GM18873 (cell line): ENCODE measurements at regions not wholly inside any gene's neighbourhood (a gene's known extent, or its start where the extent isn't known, plus 50 kb on each side); places are given as distances from the start of the nearest gene placed in this dataset.
"Not testable (repeated sequence)": the region's sequence is repeated elsewhere in the genome, so short reads cannot be mapped to it uniquely, and the experiment has no call there.

Experiments
- ATAC-seq: cut with Tn5 transposase; IDR thresholded peaks from one replicate; pipeline ENCODE4 v1.9.1; 2021; ENCODE audit warnings: mild to moderate bottlenecking, moderate library complexity, moderate number of reproducible peaks; ENCODE audit not compliant: unreplicated experiment, low FRiP score

DNA sequence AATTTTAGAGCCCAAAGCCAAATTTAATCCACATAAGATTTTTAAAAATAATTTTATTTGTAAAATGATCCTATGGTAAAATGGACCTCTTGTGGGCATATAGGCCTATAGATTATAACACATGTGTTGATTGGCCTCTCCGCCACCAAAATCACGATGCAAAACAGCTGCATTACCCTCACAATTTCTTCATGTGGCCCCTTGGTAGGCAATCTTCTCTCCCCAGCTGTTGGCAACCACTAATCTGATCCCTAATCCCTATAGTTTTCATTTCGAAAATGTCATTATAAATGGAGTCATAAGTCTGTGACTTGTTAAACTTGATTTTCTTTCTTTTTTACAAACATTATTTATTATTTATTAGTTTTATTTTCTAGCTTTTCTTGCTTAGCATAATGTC lies 263.9 kb upstream of the SULF2 start:
- no peak for ATAC-seq

DNA sequence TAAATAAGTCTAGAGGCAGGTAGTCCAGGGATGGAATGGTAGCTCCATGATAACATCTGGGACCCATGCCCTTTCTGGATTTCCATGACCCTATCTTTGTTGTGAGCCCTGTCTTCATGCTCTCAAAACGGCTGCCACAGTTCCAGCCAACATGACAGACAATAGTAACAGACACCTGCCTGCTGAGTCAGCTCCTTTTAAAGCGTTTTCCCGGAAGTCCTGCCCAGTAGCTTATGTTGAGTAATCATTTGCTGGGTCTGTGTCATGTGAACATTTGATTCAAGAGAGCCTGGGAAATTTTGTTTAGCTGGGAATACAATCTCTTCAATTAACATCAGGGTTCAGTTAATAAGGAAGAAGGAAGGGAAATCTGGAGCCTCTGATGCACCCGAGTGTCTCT lies 262.2 kb upstream of the SULF2 start:
- ATAC-seq: no peak

DNA sequence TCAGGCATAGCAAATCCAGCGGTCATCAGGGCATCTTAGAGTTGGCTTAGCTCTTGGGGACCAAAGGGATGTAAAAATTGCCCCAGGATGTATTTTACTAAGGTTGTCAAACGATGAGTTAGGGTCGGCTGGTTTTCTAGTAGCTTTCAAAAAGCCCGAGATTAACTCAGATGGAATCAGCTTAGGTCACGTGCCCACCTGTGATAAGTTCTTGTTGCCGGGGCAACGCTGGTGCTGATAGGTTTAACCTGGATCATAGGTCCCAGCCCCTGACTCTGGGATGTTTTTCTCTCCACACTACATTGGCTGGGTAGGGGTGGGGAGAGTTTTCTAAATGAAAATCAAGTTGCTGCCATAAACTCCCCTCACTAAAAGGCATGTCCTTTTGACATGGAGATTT lies 257.3 kb upstream of the SULF2 start:
- no peak for ATAC-seq

DNA sequence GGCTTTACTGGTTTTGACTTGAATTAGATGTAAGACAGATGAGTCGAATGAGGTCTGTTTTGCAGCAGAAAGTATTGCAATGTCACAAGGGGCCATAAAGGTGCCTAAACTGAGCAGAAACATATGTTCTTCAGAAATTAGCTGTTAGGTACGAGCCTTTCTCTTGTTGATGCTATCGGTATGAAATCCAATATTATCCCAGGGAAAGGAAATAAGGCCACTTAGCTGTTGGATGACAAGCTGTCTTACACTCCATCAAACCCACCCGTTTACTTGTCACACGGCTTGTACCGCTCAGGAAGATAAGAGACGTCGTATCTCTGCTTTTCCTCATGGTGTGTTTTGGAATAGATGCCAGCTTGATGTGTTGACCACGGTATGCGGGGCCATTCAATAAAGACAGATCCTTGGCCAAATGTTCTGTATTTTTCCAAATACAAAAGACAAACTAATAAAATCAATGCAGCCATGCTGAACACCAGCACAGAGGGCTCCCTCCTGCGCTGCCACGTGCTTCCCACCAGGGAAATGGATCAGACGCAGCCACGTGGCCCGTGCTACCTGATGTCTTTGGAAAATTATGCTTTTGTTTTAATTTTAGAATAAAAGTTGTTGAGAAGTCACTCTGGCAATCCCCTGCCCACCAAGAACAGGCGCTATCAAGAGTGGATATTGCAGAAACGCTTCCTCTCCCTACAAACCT lies 255.9 kb upstream of the SULF2 start:
- ATAC-seq: no peak

DNA sequence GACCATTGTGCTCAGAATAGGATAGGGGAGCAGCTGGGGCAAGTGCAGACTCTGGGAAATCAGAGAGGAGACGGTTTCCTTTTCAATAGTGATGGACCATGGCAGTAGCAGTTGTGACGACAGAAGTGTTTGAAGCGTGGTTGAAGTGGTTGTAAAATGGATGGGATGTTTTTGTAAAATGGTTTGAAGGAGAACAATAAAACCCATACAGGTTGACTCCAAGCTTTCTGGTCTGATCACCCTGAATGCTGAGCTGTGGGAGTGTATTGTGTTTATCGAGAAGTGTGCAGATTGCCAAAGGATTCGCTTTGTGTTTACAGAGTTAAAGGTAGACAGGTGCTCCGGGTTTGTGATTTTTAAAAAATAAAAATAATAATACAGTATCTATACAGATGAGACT lies 255.2 kb upstream of the SULF2 start:
- no peak for ATAC-seq

- no peak for ATAC-seq
These were observed 254.8 kb upstream of the SULF2 start for GRCh38 chr20:48040051-48040450.

DNA sequence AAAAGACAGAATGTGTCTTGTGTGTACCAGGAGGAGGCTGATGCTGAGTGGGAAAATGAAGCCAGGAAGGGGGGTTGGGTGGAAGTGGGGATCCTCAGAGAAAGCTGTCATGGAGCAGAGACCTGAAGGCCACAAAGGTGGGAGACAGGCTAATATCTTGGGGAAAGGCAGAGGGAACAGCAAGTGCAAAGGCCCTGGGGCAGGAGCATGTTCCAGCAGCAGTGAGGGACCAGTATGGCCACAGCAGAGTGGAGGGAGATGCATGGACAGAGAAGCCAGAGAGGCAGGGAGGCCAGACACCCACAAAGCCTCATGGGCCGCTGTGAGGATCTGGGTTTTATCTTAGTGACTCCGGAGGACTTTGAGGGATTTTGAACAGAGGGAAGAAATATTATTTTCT lies 254.2 kb upstream of the SULF2 start:
- no peak for ATAC-seq

- ATAC-seq: no peak
These were observed 253.4 kb upstream of the SULF2 start for GRCh38 chr20:48038713-48039112.

DNA sequence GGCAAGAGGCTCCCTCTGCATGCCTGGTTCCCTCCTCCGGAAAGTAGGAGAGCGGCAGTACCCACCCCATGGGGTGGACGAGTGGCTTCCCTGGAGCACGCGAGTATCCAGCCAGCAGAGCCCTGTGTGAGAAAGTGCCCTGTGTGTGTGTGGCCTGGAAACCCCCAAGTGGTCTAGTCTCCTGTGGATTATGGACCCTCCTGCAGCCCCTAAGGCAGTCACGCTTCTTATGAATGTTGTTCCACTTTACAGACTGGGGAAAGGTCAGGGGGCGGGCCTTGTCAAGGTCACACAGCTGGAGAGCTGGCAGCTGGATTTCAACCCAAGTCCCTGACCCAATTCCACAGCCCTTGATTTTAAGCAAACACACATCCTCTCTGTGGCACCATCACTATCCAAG lies 252.5 kb upstream of the SULF2 start:
- not testable (repeated sequence) for ATAC-seq

- no peak for ATAC-seq
These were observed 250.9 kb upstream of the SULF2 start for GRCh38 chr20:48035961-48036731.

GRCh38 chr20:48034751-48035150 lies 249.5 kb upstream of the SULF2 start:
- no peak for ATAC-seq

- ATAC-seq: not testable (repeated sequence)
These were observed 247.7 kb upstream of the SULF2 start for GRCh38 chr20:48033005-48033404.

DNA sequence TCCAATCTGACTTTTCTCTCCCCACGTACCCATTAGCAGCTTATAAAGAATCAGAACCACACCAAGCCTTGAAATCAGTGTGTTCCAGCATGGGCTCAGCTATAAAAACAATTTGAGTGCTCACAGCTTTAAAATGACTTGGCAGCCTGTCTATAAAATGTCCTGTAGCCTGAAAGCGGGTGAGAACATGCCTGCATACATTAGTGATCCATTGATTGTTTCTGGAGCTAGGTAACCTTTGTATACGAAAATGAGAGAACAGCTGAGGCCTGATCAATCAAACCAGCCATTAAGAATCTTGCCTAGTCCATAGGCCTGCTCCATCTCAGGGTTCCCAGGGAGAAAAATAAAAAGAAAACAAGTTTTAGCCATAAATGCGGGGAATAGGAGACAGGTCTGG lies 245.8 kb upstream of the SULF2 start:
- ATAC-seq: no peak

DNA sequence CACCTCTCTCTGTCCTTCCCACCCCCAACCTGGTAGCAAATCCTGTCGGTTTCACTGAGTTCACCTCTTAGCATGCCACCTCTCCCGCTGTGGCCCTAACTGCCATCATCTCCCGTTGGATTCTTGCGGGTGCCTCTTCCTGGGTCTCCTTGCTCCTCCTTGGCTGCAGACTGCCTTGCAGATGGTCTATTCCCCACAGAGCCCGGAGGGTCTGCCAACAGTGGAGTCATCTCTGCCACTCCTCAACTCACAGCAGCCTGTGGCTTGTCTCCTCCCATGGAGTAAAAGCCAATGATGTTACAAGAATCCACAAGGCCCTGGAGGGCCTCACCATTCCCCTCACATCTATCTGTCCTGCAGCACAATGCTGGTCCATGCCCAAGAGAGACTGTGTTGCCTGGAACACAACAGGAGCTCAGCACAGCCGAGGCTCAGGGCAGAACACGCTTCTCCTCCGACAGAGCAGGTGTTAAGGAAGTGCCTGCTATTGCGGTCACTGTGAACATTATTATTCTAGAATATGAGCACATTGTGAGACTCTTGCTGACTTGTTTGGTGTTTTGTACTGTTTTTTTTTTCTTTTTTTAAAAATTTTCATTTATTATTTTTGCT lies 241.8 kb upstream of the SULF2 start:
- no peak for ATAC-seq

- no peak for ATAC-seq
These were observed 240.4 kb upstream of the SULF2 start for GRCh38 chr20:48025661-48026060.

GRCh38 chr20:48025051-48025515 lies 239.8 kb upstream of the SULF2 start:
- ATAC-seq: no peak

DNA sequence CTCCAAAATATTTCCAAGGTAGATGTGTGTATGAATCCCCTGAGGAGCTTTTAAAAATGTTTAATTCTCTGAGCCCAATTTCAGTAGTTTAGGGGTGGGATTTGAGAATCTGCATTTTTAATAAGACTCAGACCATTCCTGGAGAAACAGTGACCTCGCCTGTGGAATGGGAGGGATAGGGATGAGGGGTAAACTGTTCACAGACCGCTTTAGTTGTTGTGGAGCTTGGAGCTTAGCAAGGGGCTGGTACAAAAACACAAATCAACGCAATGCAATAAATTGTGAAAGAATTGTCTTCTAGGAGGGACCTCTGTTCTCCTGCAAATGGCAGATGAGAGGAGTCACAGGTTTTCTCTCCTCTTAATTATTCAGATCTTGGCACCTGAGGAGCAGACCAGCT lies 239.3 kb upstream of the SULF2 start:
- ATAC-seq: no peak

GRCh38 chr20:48020696-48021095 lies 235.4 kb upstream of the SULF2 start:
- ATAC-seq: not testable (repeated sequence)

GRCh38 chr20:48019940-48020339 lies 234.7 kb upstream of the SULF2 start:
- no peak for ATAC-seq

DNA sequence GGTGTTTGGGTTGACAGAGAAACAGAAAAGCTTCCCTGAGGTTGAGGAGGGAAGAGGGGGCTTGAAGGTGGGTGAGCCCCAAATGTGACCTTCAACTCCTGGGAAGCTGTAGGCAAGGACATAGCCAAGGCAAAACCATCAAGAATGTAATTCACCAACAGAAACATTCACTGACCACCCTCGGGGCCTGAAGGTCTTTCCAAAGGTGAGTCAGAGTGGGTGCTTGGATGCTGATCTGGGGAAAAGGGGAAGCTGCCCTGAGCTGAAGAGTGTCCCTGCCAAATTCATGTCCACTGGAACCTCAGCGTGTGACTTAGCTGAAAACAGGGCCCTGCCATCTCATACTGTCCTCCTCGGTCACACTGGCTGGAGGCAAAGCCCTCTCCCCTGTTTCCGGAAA lies 234.2 kb upstream of the SULF2 start:
- ATAC-seq: no peak

DNA sequence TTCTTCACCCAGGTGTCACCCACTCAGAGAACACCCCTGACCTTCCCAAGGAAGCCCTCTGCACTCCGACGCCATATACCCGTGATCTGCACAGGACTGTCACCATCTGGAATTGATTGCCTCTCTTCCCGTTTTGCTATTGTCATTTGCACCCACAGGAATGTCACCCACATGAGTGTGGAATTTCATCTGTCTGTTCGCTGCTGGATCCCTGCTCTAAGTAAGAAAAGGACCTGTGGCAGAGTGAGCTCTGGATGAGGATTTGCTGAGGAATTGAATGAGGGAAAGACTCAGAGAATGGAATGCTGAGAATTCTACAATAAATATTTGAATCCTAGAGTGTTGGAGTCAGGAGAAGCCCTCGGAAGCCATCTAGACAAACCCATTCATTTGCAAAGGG lies 233.6 kb upstream of the SULF2 start:
- not testable (repeated sequence) for ATAC-seq

DNA sequence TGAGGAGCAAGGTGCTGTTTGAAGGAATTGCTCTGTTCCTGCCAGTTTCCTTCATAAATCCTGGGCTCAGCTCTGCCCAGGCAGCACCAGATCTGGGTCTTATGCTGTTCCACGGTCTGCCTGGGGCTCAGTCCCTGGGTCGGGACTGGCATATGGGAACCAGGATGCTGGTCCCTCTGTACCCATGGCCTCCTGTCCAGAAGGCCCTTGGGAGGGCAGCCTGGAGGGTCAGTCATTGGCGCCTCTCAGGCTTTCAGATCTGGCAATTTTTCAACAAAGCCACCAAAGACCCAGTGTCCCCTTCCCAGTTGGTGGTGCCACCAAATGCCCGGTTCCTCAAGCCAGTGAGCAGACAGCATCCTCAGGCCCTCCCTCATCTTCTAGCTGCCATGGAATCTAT lies 232.7 kb upstream of the SULF2 start:
- no peak for ATAC-seq
